ENCODE measurements at regions not wholly inside any gene's neighbourhood (a gene's known extent, or its start where the extent isn't known, plus 50 kb on each side); places are given as distances from the start of the nearest gene placed in this dataset.

- no peak for TF ChIP-seq CTCF (IDR thresholded peaks at IDR 0.05)
- TF ChIP-seq GATA2 (CRISPR knock-in tag; IDR thresholded peaks at IDR 0.05), result no peak
- no peak for TF ChIP-seq TAF1 (IDR thresholded peaks at IDR 0.05; ENCODE audit: borderline replicate concordance, low read depth, low read length)
- TF ChIP-seq EZH2phosphoT487 (IDR thresholded peaks at IDR 0.05; ENCODE audit: borderline replicate concordance, low read depth), result no peak
- TF ChIP-seq PBX3 (IDR thresholded peaks at IDR 0.05), result no peak
- no peak for TF ChIP-seq TEAD4 (IDR thresholded peaks at IDR 0.05; ENCODE audit: borderline replicate concordance, insufficient read depth)
- TF ChIP-seq JUND (IDR thresholded peaks at IDR 0.05), result no peak
- no peak for TF ChIP-seq REST (IDR thresholded peaks at IDR 0.05; ENCODE audit: low read depth, low read length)
- TF ChIP-seq CHD2 (IDR thresholded peaks at IDR 0.05; ENCODE audit: low read length, partially characterized antibody), result no peak
- no peak for TF ChIP-seq SMC3 (IDR thresholded peaks at IDR 0.05; ENCODE audit: low read depth, low read length)
- no peak for TF ChIP-seq YY1 (IDR thresholded peaks at IDR 0.05; ENCODE audit: low read depth)
- TF ChIP-seq MAX (IDR thresholded peaks at IDR 0.05; ENCODE audit: low read depth), result no peak
- TF ChIP-seq RFX5 (IDR thresholded peaks at IDR 0.05; ENCODE audit: low read length), result no peak
- no peak for TF ChIP-seq NFIC (IDR thresholded peaks at IDR 0.05; ENCODE audit: borderline replicate concordance)
These were observed 113.6 kb upstream of the NXPH2 start for GRCh38 chr2:138893746-138894145.

Data from SK-N-SH (cell line).